ENCODE measurements at regions not wholly inside any gene's neighbourhood (a gene's known extent, or its start where the extent isn't known, plus 50 kb on each side); places are given as distances from the start of the nearest gene placed in this dataset.

DNA sequence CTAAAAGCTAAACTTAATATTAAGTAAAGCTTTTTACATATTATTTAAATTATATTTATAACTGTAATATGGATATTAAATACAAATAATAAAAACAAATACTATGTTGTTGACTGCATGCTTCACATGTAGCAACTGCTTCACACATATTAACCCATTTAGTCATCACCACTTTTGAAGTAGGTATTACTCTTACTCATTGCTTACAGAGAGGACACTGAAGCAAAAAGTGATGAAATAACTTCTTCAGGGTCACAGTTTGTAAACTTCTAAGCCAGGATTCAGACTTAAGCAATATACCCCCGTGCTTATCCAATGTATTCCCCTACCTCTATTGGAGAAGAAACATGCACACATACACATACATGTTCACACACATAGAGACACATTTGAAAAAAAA, 166.6 kb downstream of the DKK2 start:
- no peak for FAIRE-seq
- ATAC-seq: no peak
- intact Hi-C loops (cut with micrococcal nuclease): no loop called here
- H3K79me2 ChIP-seq (ENCODE audit: control insufficient read depth, insufficient read depth, low read length): no peaks in the 10 kb centered on the region
- no peak for DNase-seq (ENCODE audit: extremely low read depth in 1 of 4, low spot score in 3 of 4)
- no peaks in the 10 kb centered on the region for H4K20me1 ChIP-seq (replicated peaks; ENCODE audit: control insufficient read depth, insufficient read depth, low read length)
- no peak overlapping the region for H3K9ac ChIP-seq (ENCODE audit: insufficient read depth in 1 of 2, low read depth in 2 of 2, low read length in 2 of 2)
- no peak overlapping the region for H3K4me2 ChIP-seq (ENCODE audit: insufficient read depth, low read length)
- H3K36me3 ChIP-seq (ENCODE audit: control insufficient read depth, insufficient read depth, low read length): no peaks in the 10 kb centered on the region
- no TSS peak for BruUV-seq (replicated peaks)
- no peaks in the 10 kb centered on the region for H3K9me3 ChIP-seq (replicated peaks; ENCODE audit: control insufficient read depth, insufficient read depth, low read depth, low read length)
- in situ Hi-C loops (cut with MboI): no loop called here
- ChIA-PET CTCF (ENCODE audit: low intra/inter-chr PET ratio) (no interaction called here), POLR2A (no interaction called here)
- H3K4me1 ChIP-seq (replicated peaks in 1 of 2; ENCODE audit: control insufficient read depth in 2 of 2, insufficient read depth in 2 of 2, low read length in 2 of 2): no peaks in the 10 kb centered on the region
- H2AFZ ChIP-seq (ENCODE audit: low read depth, low read length): no peak overlapping the region
- H3K4me3 ChIP-seq: no peak overlapping the region
- H3K9me1 ChIP-seq (ENCODE audit: control insufficient read depth, insufficient read depth, low read length): no peaks in the 10 kb centered on the region
- H3K27me3 ChIP-seq (ENCODE audit: control insufficient read depth in 2 of 2, insufficient read depth in 2 of 2, low read length in 2 of 2): no peaks in the 10 kb centered on the region
- no peak overlapping the region for H3K27ac ChIP-seq (ENCODE audit: extremely low read depth, low read depth, low read length)
- 0% methylated on average over 1 of the region's 1 CpG for WGBS (ENCODE audit: insufficient coverage, low coverage, missing lambda C conversion rate)
- TF ChIP-seq, protein P1, sequence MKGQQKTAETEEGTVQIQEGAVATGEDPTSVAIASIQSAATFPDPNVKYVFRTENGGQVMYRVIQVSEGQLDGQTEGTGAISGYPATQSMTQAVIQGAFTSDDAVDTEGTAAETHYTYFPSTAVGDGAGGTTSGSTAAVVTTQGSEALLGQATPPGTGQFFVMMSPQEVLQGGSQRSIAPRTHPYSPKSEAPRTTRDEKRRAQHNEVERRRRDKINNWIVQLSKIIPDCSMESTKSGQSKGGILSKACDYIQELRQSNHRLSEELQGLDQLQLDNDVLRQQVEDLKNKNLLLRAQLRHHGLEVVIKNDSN (CRISPR knock-in tag; IDR thresholded peaks at IDR 0.05): no peak
- TF ChIP-seq TBL1XR1 (IDR thresholded peaks at IDR 0.05; ENCODE audit: low read length in 2 of 2) (no peak), ETS2 (tag; IDR thresholded peaks at IDR 0.05; ENCODE audit: borderline replicate concordance, poor library complexity, severe bottlenecking) (no peak), ZNF75A (CRISPR knock-in tag; IDR thresholded peaks at IDR 0.05) (no peak), ZNF707 (CRISPR knock-in tag; conservative IDR thresholded peaks at IDR 0.05) (no peak), ZC3H11A (IDR thresholded peaks at IDR 0.05; ENCODE audit: low read depth, low read length) (no peak), ZNF444 (CRISPR knock-in tag; IDR thresholded peaks at IDR 0.05) (no peak), ZEB2 (IDR thresholded peaks at IDR 0.05) (no peak), ZNF717 (CRISPR knock-in tag; IDR thresholded peaks at IDR 0.05) (no peak), ZBTB17 (CRISPR knock-in tag; IDR thresholded peaks at IDR 0.05) (no peak), PCBP1 (IDR thresholded peaks at IDR 0.05; ENCODE audit: low read depth, low read length, poor library complexity, severe bottlenecking) (no peak), BHLHE40 (IDR thresholded peaks at IDR 0.05; ENCODE audit: low read length) (no peak), MTA3 (IDR thresholded peaks at IDR 0.05; ENCODE audit: borderline replicate concordance) (no peak), RBM34 (IDR thresholded peaks at IDR 0.05; ENCODE audit: borderline replicate concordance, insufficient read depth, low read length) (no peak), ZNF764 (CRISPR knock-in tag; IDR thresholded peaks at IDR 0.05; ENCODE audit: low read depth) (no peak), ZNF140 (CRISPR knock-in tag; IDR thresholded peaks at IDR 0.05) (no peak), ETV5 (CRISPR knock-in tag; IDR thresholded peaks at IDR 0.05; ENCODE audit: low read depth) (no peak), ZNF184 (CRISPR knock-in tag; IDR thresholded peaks at IDR 0.05) (no peak)
- TF ChIP-seq, protein P2, sequence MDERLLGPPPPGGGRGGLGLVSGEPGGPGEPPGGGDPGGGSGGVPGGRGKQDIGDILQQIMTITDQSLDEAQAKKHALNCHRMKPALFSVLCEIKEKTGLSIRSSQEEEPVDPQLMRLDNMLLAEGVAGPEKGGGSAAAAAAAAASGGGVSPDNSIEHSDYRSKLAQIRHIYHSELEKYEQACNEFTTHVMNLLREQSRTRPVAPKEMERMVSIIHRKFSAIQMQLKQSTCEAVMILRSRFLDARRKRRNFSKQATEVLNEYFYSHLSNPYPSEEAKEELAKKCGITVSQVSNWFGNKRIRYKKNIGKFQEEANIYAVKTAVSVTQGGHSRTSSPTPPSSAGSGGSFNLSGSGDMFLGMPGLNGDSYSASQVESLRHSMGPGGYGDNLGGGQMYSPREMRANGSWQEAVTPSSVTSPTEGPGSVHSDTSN (CRISPR knock-in tag; IDR thresholded peaks at IDR 0.05; ENCODE audit: low read depth): no peak
- TF ChIP-seq, protein P2 (tag; conservative IDR thresholded peaks at IDR 0.05; ENCODE audit: low read depth): no peak
